ENCODE measurements at regions not wholly inside any gene's neighbourhood (a gene's known extent, or its start where the extent isn't known, plus 50 kb on each side); places are given as distances from the start of the nearest gene placed in this dataset.

DNA sequence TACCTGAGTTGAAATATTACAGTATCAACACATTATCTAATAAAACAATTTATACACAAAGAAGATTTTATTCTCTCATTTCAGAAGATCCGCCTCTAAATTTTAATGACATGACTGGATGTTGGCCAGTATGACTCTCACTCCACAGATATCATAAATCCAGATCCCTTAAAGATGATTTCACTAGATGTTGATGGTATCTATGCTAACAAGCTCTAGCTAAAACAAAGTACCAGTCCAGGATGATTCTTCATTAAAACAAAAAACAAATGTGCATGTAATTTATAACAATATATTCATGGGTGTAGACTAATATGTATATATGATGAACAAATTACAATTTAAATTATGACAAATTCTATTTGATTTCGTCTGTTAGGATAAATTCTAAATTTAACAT is 708.4 kb downstream of the SATB2 start:
- no peaks in the 10 kb centered on the region for H3K36me3 ChIP-seq
- DNase-seq (ENCODE audit: extremely low spot score): no peak
- no peak overlapping the region for H3K4me3 ChIP-seq
- no peaks in the 10 kb centered on the region for H3K4me1 ChIP-seq
- H3K27ac ChIP-seq (replicated peaks in 1 of 4): no peak overlapping the region
- 78% methylated on average over 2 of the region's 2 CpGs for WGBS
- intact Hi-C loops (cut with DNase I): no loop called here
- H3K9me3 ChIP-seq: no peaks in the 10 kb centered on the region
- TF ChIP-seq, protein P1, sequence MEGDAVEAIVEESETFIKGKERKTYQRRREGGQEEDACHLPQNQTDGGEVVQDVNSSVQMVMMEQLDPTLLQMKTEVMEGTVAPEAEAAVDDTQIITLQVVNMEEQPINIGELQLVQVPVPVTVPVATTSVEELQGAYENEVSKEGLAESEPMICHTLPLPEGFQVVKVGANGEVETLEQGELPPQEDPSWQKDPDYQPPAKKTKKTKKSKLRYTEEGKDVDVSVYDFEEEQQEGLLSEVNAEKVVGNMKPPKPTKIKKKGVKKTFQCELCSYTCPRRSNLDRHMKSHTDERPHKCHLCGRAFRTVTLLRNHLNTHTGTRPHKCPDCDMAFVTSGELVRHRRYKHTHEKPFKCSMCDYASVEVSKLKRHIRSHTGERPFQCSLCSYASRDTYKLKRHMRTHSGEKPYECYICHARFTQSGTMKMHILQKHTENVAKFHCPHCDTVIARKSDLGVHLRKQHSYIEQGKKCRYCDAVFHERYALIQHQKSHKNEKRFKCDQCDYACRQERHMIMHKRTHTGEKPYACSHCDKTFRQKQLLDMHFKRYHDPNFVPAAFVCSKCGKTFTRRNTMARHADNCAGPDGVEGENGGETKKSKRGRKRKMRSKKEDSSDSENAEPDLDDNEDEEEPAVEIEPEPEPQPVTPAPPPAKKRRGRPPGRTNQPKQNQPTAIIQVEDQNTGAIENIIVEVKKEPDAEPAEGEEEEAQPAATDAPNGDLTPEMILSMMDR (IDR thresholded peaks at IDR 0.05): no peak
- TF ChIP-seq POLR2A (IDR thresholded peaks at IDR 0.05; ENCODE audit: low read depth) (no peak), EP300 (IDR thresholded peaks at IDR 0.05) (no peak), POLR2AphosphoS5 (IDR thresholded peaks at IDR 0.05) (no peak)
- H3K27me3 ChIP-seq: no peaks in the 10 kb centered on the region

DNA sequence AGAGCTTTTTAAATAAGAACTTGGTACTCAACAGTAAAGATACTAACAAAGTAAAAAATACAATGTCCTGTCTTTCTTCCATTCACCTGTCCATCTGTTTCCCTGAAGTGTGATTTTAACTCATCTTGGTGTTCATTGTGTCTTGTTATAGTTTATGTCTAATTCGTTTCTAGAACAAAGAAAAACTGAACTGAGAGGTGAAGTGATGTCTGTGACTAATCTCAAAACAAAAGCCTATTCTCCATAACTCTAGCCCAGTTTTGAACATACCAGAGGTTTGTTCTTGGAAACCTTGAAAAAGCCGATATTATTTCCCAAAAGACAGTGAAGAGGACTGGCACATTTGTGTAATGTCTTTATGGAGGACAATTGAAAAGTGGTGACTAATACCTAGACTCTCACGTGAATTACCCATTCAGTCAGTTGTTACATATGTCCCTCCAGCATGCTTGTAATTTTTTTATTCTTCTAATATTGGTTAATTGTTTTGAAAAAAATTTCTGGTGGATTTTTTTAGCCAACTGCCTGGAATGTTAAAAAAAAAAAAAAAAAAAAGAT is 725.8 kb downstream of the SATB2 start:
- H3K36me3 ChIP-seq: no peaks in the 10 kb centered on the region
- no peaks in the 10 kb centered on the region for H3K27me3 ChIP-seq
- 56% methylated on average over 3 of the region's 3 CpGs for WGBS
- TF ChIP-seq EP300 (IDR thresholded peaks at IDR 0.05): no peak
- TF ChIP-seq, protein P1 (IDR thresholded peaks at IDR 0.05): no peak
- no peak for TF ChIP-seq POLR2A (IDR thresholded peaks at IDR 0.05; ENCODE audit: low read depth)
- no peak for TF ChIP-seq POLR2AphosphoS5 (IDR thresholded peaks at IDR 0.05)
- intact Hi-C loops (cut with DNase I): no loop called here
- no peak overlapping the region for H3K4me3 ChIP-seq
- no peak for DNase-seq (ENCODE audit: extremely low spot score)
- H3K4me1 ChIP-seq: no peaks in the 10 kb centered on the region
- H3K27ac ChIP-seq (replicated peaks in 1 of 4): no peak overlapping the region
- H3K9me3 ChIP-seq: no peaks in the 10 kb centered on the region

DNA sequence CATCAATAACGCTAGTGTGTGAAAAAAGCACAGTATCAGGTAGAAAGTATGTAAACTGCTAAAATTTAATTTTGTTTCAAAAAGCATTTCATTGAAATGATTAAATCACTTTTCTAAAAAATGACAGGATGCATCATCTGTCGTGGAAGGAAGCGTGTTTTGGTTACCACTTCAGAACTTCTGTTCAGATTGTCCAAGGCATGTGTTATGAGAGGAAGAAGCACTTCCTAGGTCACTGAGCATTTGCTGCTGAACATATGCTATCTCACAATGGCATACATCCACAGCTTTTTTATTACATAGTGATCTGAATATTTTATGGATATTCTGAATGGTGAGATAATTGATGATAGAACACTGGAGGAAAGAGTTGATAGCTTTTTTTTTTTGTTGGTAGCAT is 737.5 kb downstream of the SATB2 start:
- Histone ChIP-seq H3K27me3 (no peaks in the 10 kb centered on the region), H3K36me3 (no peaks in the 10 kb centered on the region), H3K27ac (replicated peaks in 1 of 4) (no peak overlapping the region), H3K4me3 (no peak overlapping the region), H3K4me1 (no peaks in the 10 kb centered on the region), H3K9me3 (no peaks in the 10 kb centered on the region)
- DNase-seq (ENCODE audit: extremely low spot score): no peak
- intact Hi-C loops (cut with DNase I): no loop called here
- TF ChIP-seq, protein P1 (IDR thresholded peaks at IDR 0.05): no peak
- TF ChIP-seq POLR2A (IDR thresholded peaks at IDR 0.05; ENCODE audit: low read depth): no peak
- TF ChIP-seq EP300 (IDR thresholded peaks at IDR 0.05): no peak
- no peak for TF ChIP-seq POLR2AphosphoS5 (IDR thresholded peaks at IDR 0.05)
- WGBS: 75% methylated on average over 3 of the region's 3 CpGs

DNA sequence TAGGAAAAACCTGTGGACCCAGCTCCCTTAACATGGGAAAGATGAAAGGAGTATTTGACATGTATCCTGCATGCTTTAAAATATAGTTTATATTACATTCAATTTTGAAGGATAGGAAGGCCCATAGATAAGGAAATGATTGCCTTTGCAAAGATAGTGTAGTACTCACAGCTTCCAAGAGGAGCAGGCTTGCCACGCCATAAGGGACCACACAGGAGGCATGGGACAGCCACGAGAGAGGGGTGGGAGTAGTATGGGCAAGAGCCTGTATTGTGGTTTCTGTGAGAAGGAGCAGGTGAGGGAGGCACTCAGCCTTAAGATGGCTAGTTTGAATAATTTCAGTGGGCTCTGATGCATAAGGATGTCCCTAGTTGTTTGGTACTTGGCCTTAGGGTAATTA is 740.3 kb downstream of the SATB2 start:
- no peak for DNase-seq (ENCODE audit: extremely low spot score)
- TF ChIP-seq EP300 (IDR thresholded peaks at IDR 0.05) (no peak), POLR2A (IDR thresholded peaks at IDR 0.05; ENCODE audit: low read depth) (no peak), POLR2AphosphoS5 (IDR thresholded peaks at IDR 0.05) (no peak)
- TF ChIP-seq, protein P1 (IDR thresholded peaks at IDR 0.05): no peak
- H3K9me3 ChIP-seq: no peaks in the 10 kb centered on the region
- H3K36me3 ChIP-seq: no peaks in the 10 kb centered on the region
- H3K27me3 ChIP-seq: no peaks in the 10 kb centered on the region
- no peak overlapping the region for H3K27ac ChIP-seq (replicated peaks in 1 of 4)
- H3K4me3 ChIP-seq: no peak overlapping the region
- 53% methylated on average over 2 of the region's 2 CpGs for WGBS
- intact Hi-C loops (cut with DNase I): no loop called here
- H3K4me1 ChIP-seq: no peaks in the 10 kb centered on the region

DNA sequence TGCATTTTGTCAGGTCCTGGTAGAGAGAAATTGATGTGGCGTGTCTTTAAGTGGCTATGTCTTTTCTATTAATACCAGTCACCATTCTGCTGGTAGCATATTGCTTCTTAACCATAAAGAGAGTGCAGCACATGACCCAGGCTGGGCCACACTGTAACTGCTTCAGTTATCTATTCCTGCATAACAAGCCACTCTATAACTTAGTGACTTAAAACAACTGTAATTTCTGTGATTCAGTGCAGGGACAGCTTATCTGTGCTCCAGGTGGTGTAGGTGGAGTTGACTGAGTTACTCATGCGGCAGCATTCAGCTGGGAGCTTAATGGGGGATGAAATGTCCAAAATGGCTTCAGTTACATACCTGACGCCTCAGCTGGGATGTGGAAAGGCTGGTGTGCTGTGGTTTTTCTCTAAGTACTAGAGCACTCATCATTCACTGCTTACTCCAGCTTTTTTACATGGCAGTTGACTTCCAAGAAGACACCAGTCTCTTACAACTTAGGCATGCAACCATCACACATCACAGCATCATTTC is 742.4 kb downstream of the SATB2 start:
- H3K27ac ChIP-seq (replicated peaks in 1 of 4): no peak overlapping the region
- intact Hi-C loops (cut with DNase I): no loop called here
- 78% methylated on average over 3 of the region's 3 CpGs for WGBS
- no peaks in the 10 kb centered on the region for H3K9me3 ChIP-seq
- H3K4me1 ChIP-seq: no peaks in the 10 kb centered on the region
- TF ChIP-seq EP300 (IDR thresholded peaks at IDR 0.05) (no peak), POLR2AphosphoS5 (IDR thresholded peaks at IDR 0.05) (no peak), POLR2A (IDR thresholded peaks at IDR 0.05; ENCODE audit: low read depth) (no peak)
- TF ChIP-seq, protein P1 (IDR thresholded peaks at IDR 0.05): no peak
- H3K27me3 ChIP-seq: no peaks in the 10 kb centered on the region
- no peak for DNase-seq (ENCODE audit: extremely low spot score)
- no peaks in the 10 kb centered on the region for H3K36me3 ChIP-seq
- no peak overlapping the region for H3K4me3 ChIP-seq

Data from esophagus muscularis mucosa (tissue), 4 donors.